Activated T-cell treated with anti-CD3 and anti-CD28 coated beads for 4 hours (primary cell): ENCODE measurements at regions not wholly inside any gene's neighbourhood (a gene's known extent, or its start where the extent isn't known, plus 50 kb on each side); places are given as distances from the start of the nearest gene placed in this dataset.

Experiments used
- DNase-seq: peaks from one replicate; pipeline ENCODE4 v3.0.0-alpha.2; 2020

- no peak for DNase-seq
Observed at GRCh38 chr11:134537941-134538340, 125.9 kb upstream of the B3GAT1 start.

DNA sequence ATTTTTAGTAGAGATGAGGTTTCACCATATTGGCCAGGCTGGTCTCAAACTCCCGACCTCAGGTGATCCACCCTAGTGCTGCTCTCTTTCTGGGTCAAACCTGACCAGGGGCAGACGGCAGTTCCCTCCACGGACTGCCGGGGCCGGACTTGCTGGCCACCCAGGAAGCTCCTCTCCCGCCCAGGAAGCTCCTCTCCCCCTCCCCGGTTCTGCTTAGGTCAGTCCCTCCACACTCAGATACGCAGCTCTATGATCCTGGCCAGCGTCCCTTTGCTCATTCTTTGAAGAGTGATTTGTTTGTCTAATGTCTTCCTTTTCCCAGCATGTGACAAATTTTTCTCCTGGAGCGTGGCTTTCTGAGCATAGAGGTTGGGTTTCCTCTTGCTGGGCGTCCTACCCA lies 125.3 kb upstream of the B3GAT1 start:
- no peak for DNase-seq

GRCh38 chr11:134536677-134537076 lies 124.6 kb upstream of the B3GAT1 start:
- no peak for DNase-seq

DNA sequence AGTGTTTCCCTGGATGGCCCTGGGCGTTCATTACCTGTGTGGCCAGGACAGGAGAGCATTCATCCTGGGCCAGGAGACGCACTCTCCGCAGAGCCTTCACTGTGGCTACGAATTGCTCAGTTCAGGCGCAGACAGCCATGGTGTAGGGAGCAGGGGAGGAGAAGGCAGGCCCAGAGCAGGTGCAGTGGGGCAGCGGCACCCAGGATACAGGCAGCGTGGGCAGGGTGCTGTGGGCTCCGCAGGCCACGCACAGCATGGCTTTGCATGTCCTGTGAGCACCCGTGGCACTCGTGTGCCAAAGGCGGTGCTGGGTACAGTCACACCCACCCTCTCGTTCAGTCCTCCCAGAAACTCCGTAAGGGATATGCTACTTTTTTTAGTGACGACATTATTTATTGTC lies 124.2 kb upstream of the B3GAT1 start:
- DNase-seq: no peak

DNA sequence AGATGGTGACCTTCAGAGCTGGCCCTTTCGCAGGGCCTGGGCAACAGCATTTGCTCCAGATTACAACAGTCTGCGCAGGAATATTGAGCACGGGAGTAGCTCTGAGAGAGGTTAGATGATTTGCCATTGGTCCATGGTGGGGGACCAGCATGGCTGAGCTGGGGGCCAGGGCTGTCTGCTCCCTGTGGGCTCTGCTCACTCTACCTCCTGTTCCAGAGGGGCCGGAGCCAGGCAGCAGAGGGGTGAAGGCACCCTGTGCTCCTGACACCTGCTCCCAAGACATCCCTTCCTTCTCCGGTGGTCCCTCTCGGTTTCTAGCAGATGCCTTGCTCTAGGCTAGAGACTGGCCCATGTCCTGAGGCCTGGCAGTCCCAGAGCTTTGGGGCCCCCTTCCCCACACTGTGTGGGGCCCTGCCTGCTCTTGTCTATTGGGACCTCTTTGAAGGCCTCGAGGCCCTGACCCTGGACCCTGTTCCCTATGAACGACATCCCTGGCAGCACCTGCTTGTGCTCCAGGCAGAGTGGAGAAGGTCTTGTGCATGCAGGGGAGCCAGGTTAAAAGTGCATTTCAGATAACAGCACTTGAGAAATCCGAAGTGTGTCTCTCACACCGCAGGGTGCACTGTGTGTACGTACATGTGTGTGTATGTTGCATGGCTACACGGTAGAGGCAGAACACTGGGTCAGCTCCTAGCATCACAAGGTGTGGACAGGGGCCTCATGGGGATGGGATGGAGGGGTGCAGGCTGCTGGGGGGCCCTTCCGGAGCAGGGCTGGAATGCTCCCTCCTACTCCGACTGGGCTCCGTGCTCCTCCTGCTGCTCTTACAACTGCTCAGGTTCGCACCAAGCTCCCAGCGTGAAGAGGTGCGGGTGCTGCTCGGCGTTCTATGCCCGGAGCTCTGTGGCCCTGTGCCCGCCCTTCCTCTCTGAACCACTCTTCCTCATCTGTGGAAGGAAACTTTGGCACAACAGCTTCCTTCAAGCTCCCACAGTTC lies 123.3 kb upstream of the B3GAT1 start:
- DNase-seq: no peak

GRCh38 chr11:134533511-134533910 lies 121.5 kb upstream of the B3GAT1 start:
- no peak for DNase-seq

- no peak for DNase-seq
Observed at GRCh38 chr11:134532921-134533421, 120.9 kb upstream of the B3GAT1 start.

GRCh38 chr11:134532131-134532920 lies 120.3 kb upstream of the B3GAT1 start:
- no peak for DNase-seq

DNA sequence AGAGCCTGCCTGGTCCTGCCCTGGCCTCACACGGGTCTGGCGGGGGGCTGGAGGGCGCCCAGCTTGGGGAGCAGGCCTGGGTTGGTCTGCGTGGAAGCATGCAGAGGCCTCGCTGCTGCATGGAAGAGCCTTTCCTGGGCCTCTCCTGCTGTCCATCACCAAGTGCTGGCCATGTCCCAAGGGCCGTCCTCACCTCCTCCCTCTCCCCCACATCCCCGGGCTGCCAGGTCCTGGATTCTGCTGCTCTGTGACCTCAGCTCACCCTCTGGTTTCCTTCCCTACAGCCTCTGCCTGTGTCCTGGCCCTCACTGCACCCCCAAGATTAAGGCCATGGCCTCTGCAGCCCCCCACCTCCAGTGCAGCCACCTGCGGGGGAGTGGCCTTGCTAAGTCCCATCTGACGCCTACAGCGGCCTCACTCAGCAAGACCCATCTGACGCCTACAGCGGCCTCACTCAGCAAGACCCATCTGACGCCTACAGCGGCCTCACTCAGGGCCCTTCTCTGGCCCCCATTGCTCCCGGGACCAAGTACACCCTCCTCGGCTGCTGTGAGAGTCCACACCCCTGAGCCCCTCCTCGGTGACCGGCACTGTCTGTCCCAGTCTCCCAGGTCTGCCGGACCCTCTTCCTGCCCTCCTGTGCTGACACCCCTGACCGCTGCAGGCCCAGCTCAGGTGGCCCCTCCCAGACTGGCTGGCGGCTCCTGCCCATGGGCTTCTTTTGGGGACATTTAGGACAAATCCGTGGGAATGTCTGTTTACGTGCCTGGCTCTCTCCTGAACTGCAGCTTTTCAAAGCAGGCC lies 119.5 kb upstream of the B3GAT1 start:
- DNase-seq: no peak

- DNase-seq: no peak
Observed at GRCh38 chr11:134530636-134531326, 118.7 kb upstream of the B3GAT1 start.

- DNase-seq: no peak
Observed at GRCh38 chr11:134529212-134530096, 117.4 kb upstream of the B3GAT1 start.

- no peak for DNase-seq
Observed at GRCh38 chr11:134528453-134528852, 116.4 kb upstream of the B3GAT1 start.

DNA sequence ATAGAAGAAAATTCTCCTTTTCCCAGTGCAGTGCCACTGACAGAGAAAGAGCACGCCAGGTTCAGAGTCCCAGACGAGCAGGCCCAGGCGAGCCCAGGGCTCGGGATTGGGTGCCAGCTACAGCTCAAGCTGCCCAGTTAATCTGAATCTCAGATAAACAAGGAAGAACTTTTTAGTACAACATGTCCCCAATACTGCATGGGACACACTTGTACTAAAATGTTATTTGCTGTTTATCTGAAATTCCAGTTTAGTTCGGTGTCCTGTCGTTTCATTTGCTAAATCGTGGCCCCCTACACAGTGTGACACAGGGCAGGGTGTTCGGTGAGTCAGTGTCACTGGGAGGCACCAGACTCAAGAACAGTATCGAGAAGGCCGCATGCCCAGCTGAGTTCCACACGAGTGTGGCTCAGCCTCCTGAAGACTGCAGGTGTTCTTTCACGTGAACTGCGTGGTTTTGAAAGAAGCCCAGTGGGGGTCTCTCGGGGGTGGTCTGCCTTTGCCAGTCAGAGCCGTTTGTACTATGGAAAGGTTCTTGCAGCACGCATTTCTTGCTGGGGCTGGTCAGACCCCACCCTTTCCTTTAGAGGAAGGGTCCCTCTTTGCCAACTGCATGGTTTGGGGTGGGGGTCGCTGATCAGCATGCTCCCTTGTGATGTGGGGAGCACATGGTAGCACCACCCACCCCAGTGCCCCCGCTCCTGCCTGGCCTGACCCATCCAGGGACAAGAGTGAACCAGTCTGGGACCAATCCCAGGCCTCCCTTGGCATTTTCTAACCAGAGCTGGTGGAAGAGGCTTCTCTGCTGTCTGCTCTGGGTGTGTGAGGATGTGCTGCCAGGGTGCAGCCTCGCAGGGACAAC lies 115.6 kb upstream of the B3GAT1 start:
- no peak for DNase-seq

DNA sequence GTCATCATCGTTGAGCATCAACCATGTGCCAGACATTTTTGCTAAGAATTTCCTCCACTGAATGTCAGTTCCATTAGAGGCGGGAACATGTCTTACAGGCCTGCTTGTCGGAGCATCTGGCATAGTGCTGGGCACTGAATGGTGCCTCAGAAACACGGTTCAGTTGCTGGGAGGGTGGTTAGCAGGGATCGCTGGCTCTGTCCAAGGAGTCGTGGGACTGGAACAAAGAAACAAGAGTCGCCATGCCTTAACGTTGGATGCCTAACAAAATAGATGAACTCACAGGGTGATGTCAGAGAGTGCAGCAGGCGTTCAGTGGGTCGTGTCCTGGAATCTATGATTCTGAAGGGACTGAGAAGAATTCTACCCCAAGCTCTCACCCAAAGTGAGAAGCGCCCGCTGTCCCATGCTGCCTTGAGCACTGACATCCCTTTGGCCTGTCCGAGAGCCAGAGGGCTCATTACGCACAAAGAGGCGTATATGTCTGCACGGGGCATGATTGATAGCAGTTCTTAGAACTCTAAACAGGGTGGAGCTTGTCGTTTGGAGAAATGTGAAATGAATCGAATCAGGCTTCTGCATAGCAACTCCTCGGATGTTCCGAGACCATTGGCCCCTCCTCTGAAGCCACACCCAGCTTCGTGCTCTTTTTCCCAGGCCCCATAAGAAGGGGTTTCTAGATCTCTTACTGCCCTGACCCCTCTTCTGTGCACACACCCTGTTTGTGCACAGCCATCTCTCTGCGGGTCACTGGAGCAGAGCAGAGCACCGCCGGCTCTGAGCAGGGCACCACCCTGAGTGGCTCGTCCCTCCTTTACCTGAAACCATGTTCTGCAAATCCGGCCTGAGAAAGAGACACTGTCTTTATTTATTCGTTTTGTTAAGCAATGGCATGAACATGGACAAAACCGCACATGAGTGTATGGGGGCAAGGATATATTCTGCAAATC lies 113.1 kb upstream of the B3GAT1 start:
- no peak for DNase-seq

- no peak for DNase-seq
Observed at GRCh38 chr11:134524201-134524600, 112.2 kb upstream of the B3GAT1 start.

DNA sequence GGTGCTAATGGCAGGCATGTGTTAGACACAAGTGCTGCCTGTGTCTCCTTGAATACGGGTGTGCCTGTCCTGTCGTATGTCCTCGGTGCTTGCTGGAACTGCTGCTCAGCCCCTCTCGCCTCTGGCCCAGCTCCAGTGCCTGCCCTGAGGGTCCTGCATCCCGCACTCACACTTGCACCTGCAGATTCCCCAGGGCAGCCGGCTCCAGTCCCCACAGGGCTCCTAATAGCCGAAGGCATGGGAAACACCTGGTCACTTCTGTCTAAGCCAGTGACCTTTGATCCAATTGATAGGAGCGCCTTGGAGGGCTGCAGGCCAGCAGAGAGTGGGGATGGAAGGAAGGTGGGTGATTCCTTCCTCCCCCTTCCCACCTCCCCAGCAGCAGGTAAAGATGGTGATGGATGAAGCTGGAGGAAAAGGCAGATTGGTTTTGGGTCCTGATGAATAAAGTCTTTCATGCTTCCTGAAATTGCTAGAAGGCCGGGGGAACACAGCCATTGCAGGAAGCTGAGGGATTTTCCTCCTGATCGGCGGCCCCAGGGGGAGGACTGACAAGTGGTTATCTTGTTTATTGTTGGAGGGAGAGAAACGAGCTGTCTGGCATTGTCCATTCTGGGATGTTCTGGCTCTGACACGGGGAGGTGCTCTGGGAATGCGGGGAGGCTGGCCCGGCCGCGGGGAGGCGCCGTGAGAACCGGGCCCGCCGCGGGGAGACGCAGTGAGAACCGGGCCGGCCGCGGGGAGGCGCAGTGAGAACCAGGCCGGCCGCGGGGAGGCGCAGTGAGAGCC lies 110.9 kb upstream of the B3GAT1 start:
- no peak for DNase-seq

DNA sequence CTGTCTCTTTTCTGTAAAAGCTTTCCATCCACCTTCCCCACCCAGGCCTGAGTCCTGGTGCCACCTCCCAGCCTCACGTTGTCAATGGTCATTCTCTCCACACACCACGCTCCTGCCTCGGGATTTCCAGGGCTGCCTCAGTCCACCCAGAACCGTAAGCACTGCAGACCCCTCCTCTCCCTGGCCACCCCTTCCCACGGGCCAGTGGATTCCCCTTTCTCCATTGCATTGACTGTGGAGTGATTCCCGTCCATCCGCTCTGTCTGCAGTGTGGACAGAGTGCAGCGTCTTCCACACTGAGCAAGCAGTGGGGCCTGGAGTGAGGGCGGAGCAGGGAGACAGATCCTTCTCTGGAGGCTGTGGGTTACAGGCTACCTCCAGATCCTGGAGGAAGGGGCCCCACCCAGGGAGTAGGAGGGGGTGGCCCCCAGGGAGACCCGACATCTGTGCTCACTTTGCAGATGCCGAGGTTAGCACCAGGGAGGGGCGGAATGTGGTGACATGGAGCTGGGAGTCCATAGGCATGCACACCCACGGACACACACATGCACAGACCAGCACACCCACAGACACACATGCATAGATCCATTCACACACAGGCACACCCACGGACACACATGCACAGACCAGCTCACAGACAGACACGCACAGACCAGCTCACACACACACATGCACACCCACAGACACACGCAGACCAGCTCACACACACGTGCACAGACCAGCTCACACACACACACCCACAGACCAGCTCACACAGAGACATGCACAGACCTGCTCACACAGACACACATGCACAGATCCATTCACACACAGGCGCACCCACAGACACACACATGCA lies 109.6 kb upstream of the B3GAT1 start:
- DNase-seq: no peak
